BE2C (cell line): ENCODE measurements at regions not wholly inside any gene's neighbourhood (a gene's known extent, or its start where the extent isn't known, plus 50 kb on each side); places are given as distances from the start of the nearest gene placed in this dataset.

Source experiments
- DNase-seq: peaks from one replicate; pipeline ENCODE4 v3.0.0-alpha.2; 2020
- H3K27me3 ChIP-seq: fragments of 250-450 bp; sonication (Bioruptor Pico); 2 replicates; pipeline ENCODE4 v1.5.1; 2020; ENCODE audit warnings: mild to moderate bottlenecking
- H3K36me3 ChIP-seq: fragments of 250-450 bp; sonication (Bioruptor Pico); 2 replicates; pipeline ENCODE4 v1.5.1; 2020; ENCODE audit warnings: mild to moderate bottlenecking
- H3K4me1 ChIP-seq: fragments of 250-450 bp; sonication (Bioruptor Pico); 2 replicates; pipeline ENCODE4 v1.5.1; 2020
- H3K4me3 ChIP-seq: 2 replicates; pipeline ENCODE4 v1.5.1; 2011; ENCODE audit warnings: low read depth, low read length
- H3K9me3 ChIP-seq: fragments of 250-450 bp; sonication (Bioruptor Pico); 2 replicates; pipeline ENCODE4 v1.5.1; 2020
- TF ChIP-seq, protein P1 (sequence below): IDR thresholded peaks from 2 replicates; pipeline ENCODE4 v1.5.1; 2012; ENCODE audit warnings: mild to moderate bottlenecking, low read depth, low read length

DNA sequence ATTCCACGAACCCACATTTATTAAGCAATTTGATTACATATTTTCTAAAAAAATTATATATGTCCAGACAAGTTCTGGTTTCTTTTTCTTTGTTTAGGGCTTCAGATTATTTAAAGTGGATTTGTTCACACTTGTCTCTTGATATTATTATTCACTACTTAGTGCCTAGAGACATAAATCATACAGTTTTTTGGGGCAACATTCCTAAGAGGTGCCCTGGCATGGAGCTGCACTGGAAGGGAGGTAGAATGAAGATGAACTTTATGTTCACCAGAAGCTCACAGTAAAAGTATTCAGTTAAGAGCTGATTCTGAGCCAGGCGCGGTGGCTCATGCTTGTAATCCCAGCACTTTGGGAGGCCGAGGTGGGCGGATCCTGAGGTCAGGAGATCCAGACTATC is 762.7 kb upstream of the TMEFF2 start:
- TF ChIP-seq, protein P1, sequence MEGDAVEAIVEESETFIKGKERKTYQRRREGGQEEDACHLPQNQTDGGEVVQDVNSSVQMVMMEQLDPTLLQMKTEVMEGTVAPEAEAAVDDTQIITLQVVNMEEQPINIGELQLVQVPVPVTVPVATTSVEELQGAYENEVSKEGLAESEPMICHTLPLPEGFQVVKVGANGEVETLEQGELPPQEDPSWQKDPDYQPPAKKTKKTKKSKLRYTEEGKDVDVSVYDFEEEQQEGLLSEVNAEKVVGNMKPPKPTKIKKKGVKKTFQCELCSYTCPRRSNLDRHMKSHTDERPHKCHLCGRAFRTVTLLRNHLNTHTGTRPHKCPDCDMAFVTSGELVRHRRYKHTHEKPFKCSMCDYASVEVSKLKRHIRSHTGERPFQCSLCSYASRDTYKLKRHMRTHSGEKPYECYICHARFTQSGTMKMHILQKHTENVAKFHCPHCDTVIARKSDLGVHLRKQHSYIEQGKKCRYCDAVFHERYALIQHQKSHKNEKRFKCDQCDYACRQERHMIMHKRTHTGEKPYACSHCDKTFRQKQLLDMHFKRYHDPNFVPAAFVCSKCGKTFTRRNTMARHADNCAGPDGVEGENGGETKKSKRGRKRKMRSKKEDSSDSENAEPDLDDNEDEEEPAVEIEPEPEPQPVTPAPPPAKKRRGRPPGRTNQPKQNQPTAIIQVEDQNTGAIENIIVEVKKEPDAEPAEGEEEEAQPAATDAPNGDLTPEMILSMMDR = no peak
- H3K4me1 ChIP-seq = peaks cover 5% of the 10 kb centered on the region; the same call in 1 of the 2 replicates
- no peaks in the 10 kb centered on the region for H3K27me3 ChIP-seq
- H3K36me3 ChIP-seq = no peaks in the 10 kb centered on the region
- H3K9me3 ChIP-seq = no peaks in the 10 kb centered on the region
- H3K4me3 ChIP-seq = no peak overlapping the region
- DNase-seq = no peak

DNA sequence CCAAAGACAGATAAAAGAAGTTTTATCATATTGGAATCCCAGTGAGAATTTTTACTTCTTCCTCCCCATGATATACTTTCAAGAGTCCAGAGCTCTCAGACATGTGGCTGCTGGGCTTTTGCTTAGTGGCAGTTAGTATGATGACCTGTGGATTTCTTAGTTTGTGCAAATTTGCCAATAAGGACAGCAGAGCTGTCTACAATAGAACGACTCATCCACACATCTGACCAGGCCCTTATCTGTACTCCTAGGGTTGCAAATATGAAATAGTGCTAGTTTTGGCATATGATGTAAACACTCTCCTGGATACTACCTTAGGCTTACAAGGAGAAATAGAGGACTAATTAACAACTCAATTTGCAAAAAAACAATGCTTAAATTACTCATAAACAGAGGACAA is 758.4 kb upstream of the TMEFF2 start:
- Histone ChIP-seq H3K27me3 (no peaks in the 10 kb centered on the region), H3K4me1 (no peaks in the 10 kb centered on the region), H3K36me3 (no peaks in the 10 kb centered on the region), H3K4me3 (no peak overlapping the region), H3K9me3 (no peaks in the 10 kb centered on the region)
- DNase-seq = no peak
- TF ChIP-seq, protein P1 = no peak

DNA sequence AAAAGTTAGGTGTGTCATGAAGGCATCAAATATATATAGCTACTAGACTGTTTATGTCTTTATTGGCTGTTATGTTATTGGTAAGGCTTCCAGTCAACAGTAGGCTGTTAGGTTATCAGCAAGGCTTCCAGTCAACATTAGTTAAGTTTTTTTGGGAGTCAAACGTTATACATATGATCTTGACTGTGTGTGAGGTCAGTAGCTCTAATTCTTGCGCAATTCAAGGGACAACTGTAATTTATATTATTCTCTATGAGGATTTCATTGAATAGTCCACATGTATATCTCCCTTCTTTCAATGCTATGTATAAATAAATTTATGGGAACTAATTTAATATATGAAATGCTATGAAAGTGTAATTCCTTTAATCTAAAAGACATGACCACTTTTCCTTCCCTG is 757.5 kb upstream of the TMEFF2 start:
- H3K4me3 ChIP-seq = no peak overlapping the region
- H3K27me3 ChIP-seq = no peaks in the 10 kb centered on the region
- no peak for DNase-seq
- no peaks in the 10 kb centered on the region for H3K9me3 ChIP-seq
- H3K4me1 ChIP-seq = no peaks in the 10 kb centered on the region
- H3K36me3 ChIP-seq = no peaks in the 10 kb centered on the region
- TF ChIP-seq, protein P1 = no peak

DNA sequence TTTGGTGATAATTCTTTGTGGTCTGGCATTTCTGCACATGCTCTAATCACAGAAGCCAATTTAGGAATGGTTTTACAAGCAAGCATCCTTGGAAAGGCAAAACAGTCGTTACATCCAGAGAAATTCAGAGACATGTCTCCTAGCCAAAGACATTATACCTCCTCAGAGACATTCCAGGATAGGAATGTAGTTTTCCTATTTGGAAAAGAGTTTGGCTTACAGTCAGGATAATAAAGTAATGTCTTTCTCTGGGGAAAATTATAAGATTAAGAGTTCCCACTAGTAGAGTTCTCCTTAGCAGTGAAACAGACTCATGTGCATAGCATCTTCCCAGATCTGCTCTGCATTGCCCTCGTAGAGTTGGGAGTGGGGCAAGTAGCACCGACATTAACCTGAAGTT is 753.6 kb upstream of the TMEFF2 start:
- H3K36me3 ChIP-seq = no peaks in the 10 kb centered on the region
- no peaks in the 10 kb centered on the region for H3K27me3 ChIP-seq
- no peak for DNase-seq
- H3K9me3 ChIP-seq = no peaks in the 10 kb centered on the region
- no peak overlapping the region for H3K4me3 ChIP-seq
- TF ChIP-seq, protein P1 = no peak
- H3K4me1 ChIP-seq = no peaks in the 10 kb centered on the region

DNA sequence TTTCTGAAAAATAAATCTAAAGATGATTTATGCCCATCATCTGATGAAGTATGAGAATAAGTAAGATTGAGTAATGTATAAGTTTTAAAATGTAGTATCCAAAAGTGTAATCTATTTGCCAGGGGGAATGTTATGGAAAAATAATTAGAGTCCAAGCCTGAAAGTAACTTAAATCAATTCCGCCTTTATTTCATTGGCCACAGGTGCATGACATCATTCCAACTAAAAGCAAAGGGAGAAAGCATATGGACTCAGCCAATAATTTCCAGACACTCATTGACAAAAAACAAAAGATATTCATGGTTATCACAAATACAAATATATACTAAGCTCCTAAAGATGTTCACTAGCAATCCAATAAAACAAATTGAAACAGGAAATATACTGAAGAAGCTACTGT is 752.6 kb upstream of the TMEFF2 start:
- no peaks in the 10 kb centered on the region for H3K27me3 ChIP-seq
- no peaks in the 10 kb centered on the region for H3K36me3 ChIP-seq
- TF ChIP-seq, protein P1 = no peak
- H3K4me3 ChIP-seq = no peak overlapping the region
- no peak for DNase-seq
- H3K9me3 ChIP-seq = no peaks in the 10 kb centered on the region
- H3K4me1 ChIP-seq = no peaks in the 10 kb centered on the region

DNA sequence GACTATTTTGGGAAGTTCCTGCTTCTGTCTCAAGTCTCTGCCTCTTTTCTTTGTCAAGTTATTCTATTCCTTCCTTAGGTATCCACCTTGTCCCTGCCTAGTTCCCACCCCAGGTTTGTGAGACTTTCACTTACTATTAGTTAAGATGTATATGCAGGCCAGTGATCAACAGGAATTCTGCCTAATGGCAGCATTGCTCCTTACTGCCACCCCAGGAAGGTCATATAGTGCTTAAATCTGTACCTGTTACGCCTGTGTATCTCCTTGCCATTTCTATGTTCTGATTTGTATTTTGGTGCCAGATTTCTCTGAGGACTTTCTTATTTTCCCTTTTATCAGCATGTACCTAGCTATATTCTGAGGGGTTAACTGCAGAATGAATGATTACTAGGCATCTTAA is 746.0 kb upstream of the TMEFF2 start:
- no peak for DNase-seq
- Histone ChIP-seq H3K4me1 (no peaks in the 10 kb centered on the region), H3K9me3 (no peaks in the 10 kb centered on the region), H3K27me3 (no peaks in the 10 kb centered on the region), H3K36me3 (no peaks in the 10 kb centered on the region), H3K4me3 (no peak overlapping the region)
- TF ChIP-seq, protein P1 = no peak
